ENCODE measurements at regions not wholly inside any gene's neighbourhood (a gene's known extent, or its start where the extent isn't known, plus 50 kb on each side); places are given as distances from the start of the nearest gene placed in this dataset.
"Not testable (repeated sequence)": the region's sequence is repeated elsewhere in the genome, so short reads cannot be mapped to it uniquely, and the experiment has no call there.

GRCh38 chr17:20896153-20896649 is 146.6 kb downstream of the USP22 start:
- in situ Hi-C loops (cut with MboI; ENCODE audit: low sequenced_read_pairs), result no loop called here
- Histone ChIP-seq H3K9me3 (no peaks in the 10 kb centered on the region), H3K36me3 (replicated peaks) (no peaks in the 10 kb centered on the region), H3K27me3 (ENCODE audit: low read depth) (no peaks in the 10 kb centered on the region), H3K4me1 (no peaks in the 10 kb centered on the region), H3K4me3 (no peak overlapping the region)
- no peak for DNase-seq (ENCODE audit: low spot score in 2 of 2)

GRCh38 chr17:20898726-20899125 is 144.1 kb downstream of the USP22 start:
- in situ Hi-C loops (cut with MboI; ENCODE audit: low sequenced_read_pairs); H3K4me3 ChIP-seq; H3K9me3 ChIP-seq; H3K36me3 ChIP-seq (replicated peaks); H3K27me3 ChIP-seq (ENCODE audit: low read depth); H3K4me1 ChIP-seq: not testable (repeated sequence)
- peak in 1 of 2 experiments; percentile 9 for DNase-seq (ENCODE audit: low spot score in 2 of 2)

GRCh38 chr17:20902496-20902895 is 140.3 kb downstream of the USP22 start:
- H3K36me3 ChIP-seq (replicated peaks); DNase-seq (ENCODE audit: low spot score in 2 of 2); H3K4me3 ChIP-seq; H3K4me1 ChIP-seq; in situ Hi-C loops (cut with MboI; ENCODE audit: low sequenced_read_pairs); H3K9me3 ChIP-seq; H3K27me3 ChIP-seq (ENCODE audit: low read depth): not testable (repeated sequence)

- H3K36me3 ChIP-seq (replicated peaks); H3K27me3 ChIP-seq (ENCODE audit: low read depth); H3K4me1 ChIP-seq; H3K9me3 ChIP-seq; in situ Hi-C loops (cut with MboI; ENCODE audit: low sequenced_read_pairs); DNase-seq (ENCODE audit: low spot score in 2 of 2); H3K4me3 ChIP-seq: not testable (repeated sequence)
These were observed 139.3 kb downstream of the USP22 start for GRCh38 chr17:20903549-20903948.

- in situ Hi-C loops (cut with MboI; ENCODE audit: low sequenced_read_pairs), result no loop called here
- Histone ChIP-seq H3K36me3 (replicated peaks) (no peaks in the 10 kb centered on the region), H3K4me1 (no peaks in the 10 kb centered on the region), H3K9me3 (no peaks in the 10 kb centered on the region), H3K27me3 (ENCODE audit: low read depth) (no peaks in the 10 kb centered on the region), H3K4me3 (no peak overlapping the region)
- no peak for DNase-seq (ENCODE audit: low spot score in 2 of 2)
These were observed 134.2 kb downstream of the USP22 start for GRCh38 chr17:20908313-20909267.

- in situ Hi-C loops (cut with MboI; ENCODE audit: low sequenced_read_pairs), result no loop called here
These were observed 128.2 kb downstream of the USP22 start for GRCh38 chr17:20914658-20915057.

GRCh38 chr17:20916383-20916782 is 126.4 kb downstream of the USP22 start:
- in situ Hi-C loops (cut with MboI; ENCODE audit: low sequenced_read_pairs), result no loop called here
- no peaks in the 10 kb centered on the region for H3K9me3 ChIP-seq
- H3K36me3 ChIP-seq (replicated peaks), result no peaks in the 10 kb centered on the region
- DNase-seq (ENCODE audit: low spot score in 2 of 2), result no peak
- no peak overlapping the region for H3K4me3 ChIP-seq
- no peaks in the 10 kb centered on the region for H3K27me3 ChIP-seq (ENCODE audit: low read depth)
- H3K4me1 ChIP-seq, result no peaks in the 10 kb centered on the region

More at GRCh38 chr17:20914658-20915057, 128.2 kb downstream of the USP22 start:
- no peaks in the 10 kb centered on the region for H3K27me3 ChIP-seq (ENCODE audit: low read depth)
- H3K9me3 ChIP-seq, result no peaks in the 10 kb centered on the region
- no peaks in the 10 kb centered on the region for H3K4me1 ChIP-seq
- H3K4me3 ChIP-seq, result no peak overlapping the region
- H3K36me3 ChIP-seq (replicated peaks), result no peaks in the 10 kb centered on the region
- no peak for DNase-seq (ENCODE audit: low spot score in 2 of 2)

- H3K36me3 ChIP-seq (replicated peaks); in situ Hi-C loops (cut with MboI; ENCODE audit: low sequenced_read_pairs): not testable (repeated sequence)
These were observed 125.1 kb downstream of the USP22 start for GRCh38 chr17:20917610-20918306.

GRCh38 chr17:20920095-20920814 is 122.6 kb downstream of the USP22 start:
- H3K4me3 ChIP-seq, result no peak overlapping the region
- in situ Hi-C loops (cut with MboI; ENCODE audit: low sequenced_read_pairs), result no loop called here
- no peaks in the 10 kb centered on the region for H3K4me1 ChIP-seq
- H3K36me3 ChIP-seq (replicated peaks), result no peaks in the 10 kb centered on the region
- H3K27me3 ChIP-seq (ENCODE audit: low read depth), result no peaks in the 10 kb centered on the region
- H3K9me3 ChIP-seq, result no peaks in the 10 kb centered on the region
- DNase-seq (ENCODE audit: low spot score in 2 of 2), result no peak

More at GRCh38 chr17:20917610-20918306, 125.1 kb downstream of the USP22 start:
- H3K4me1 ChIP-seq; DNase-seq (ENCODE audit: low spot score in 2 of 2); H3K4me3 ChIP-seq; H3K27me3 ChIP-seq (ENCODE audit: low read depth); H3K9me3 ChIP-seq: not testable (repeated sequence)

- no peaks in the 10 kb centered on the region for H3K36me3 ChIP-seq (replicated peaks)
- no peaks in the 10 kb centered on the region for H3K9me3 ChIP-seq
- DNase-seq (ENCODE audit: low spot score in 2 of 2), result no peak
- H3K4me3 ChIP-seq, result no peak overlapping the region
- in situ Hi-C loops (cut with MboI; ENCODE audit: low sequenced_read_pairs), result no loop called here
- H3K27me3 ChIP-seq (ENCODE audit: low read depth), result no peaks in the 10 kb centered on the region
- no peaks in the 10 kb centered on the region for H3K4me1 ChIP-seq
These were observed 122.0 kb downstream of the USP22 start for GRCh38 chr17:20920815-20921199.

- Histone ChIP-seq H3K4me3 (no peak overlapping the region), H3K4me1 (no peaks in the 10 kb centered on the region), H3K36me3 (replicated peaks) (no peaks in the 10 kb centered on the region), H3K27me3 (ENCODE audit: low read depth) (no peaks in the 10 kb centered on the region), H3K9me3 (no peaks in the 10 kb centered on the region)
- no peak for DNase-seq (ENCODE audit: low spot score in 2 of 2)
- in situ Hi-C loops (cut with MboI; ENCODE audit: low sequenced_read_pairs), result no loop called here
These were observed 120.6 kb downstream of the USP22 start for GRCh38 chr17:20922128-20922670.

GRCh38 chr17:20924306-20924705 is 118.5 kb downstream of the USP22 start:
- Histone ChIP-seq H3K4me3 (no peak overlapping the region), H3K4me1 (no peaks in the 10 kb centered on the region), H3K36me3 (replicated peaks) (no peaks in the 10 kb centered on the region), H3K27me3 (ENCODE audit: low read depth) (no peaks in the 10 kb centered on the region), H3K9me3 (no peaks in the 10 kb centered on the region)
- in situ Hi-C loops (cut with MboI; ENCODE audit: low sequenced_read_pairs), result no loop called here
- no peak for DNase-seq (ENCODE audit: low spot score in 2 of 2)

GRCh38 chr17:20925091-20925490 is 117.7 kb downstream of the USP22 start:
- Histone ChIP-seq H3K36me3 (replicated peaks) (no peaks in the 10 kb centered on the region), H3K4me1 (no peaks in the 10 kb centered on the region), H3K27me3 (ENCODE audit: low read depth) (no peaks in the 10 kb centered on the region), H3K4me3 (no peak overlapping the region), H3K9me3 (no peaks in the 10 kb centered on the region)
- DNase-seq (ENCODE audit: low spot score in 2 of 2), result no peak
- in situ Hi-C loops (cut with MboI; ENCODE audit: low sequenced_read_pairs), result no loop called here

Data from HAP-1 (cell line).